H9 (cell line): ENCODE measurements at regions not wholly inside any gene's neighbourhood (a gene's known extent, or its start where the extent isn't known, plus 50 kb on each side); places are given as distances from the start of the nearest gene placed in this dataset.

Source experiments
- DNase-seq: peaks from one replicate; pipeline ENCODE4 v3.0.0-alpha.2; 2017
- H2AFZ ChIP-seq: one replicate; pipeline ENCODE4 v1.6.1; 2013; ENCODE audit warnings: mild to moderate bottlenecking, low read length, control low read depth, moderate library complexity
- H2AK5ac ChIP-seq: 2 replicates; pipeline ENCODE4 v1.6.1; 2013; ENCODE audit warnings: low read length, control low read depth, mixed read lengths; ENCODE audit not compliant: insufficient read length
- H2BK120ac ChIP-seq: one replicate; pipeline ENCODE4 v1.6.1; 2013; ENCODE audit warnings: low read depth, mild to moderate bottlenecking, low read length, control low read depth, inconsistent platforms; ENCODE audit not compliant: poor library complexity, severe bottlenecking
- H2BK12ac ChIP-seq: 2 replicates; pipeline ENCODE4 v1.6.1; 2013; ENCODE audit warnings: low read length, control low read depth, mixed read lengths, low read depth; ENCODE audit not compliant: insufficient read length
- H2BK15ac ChIP-seq: 2 replicates; pipeline ENCODE4 v1.6.1; 2013; ENCODE audit warnings: low read depth, low read length, control low read depth
- H2BK20ac ChIP-seq: one replicate; pipeline ENCODE4 v1.6.1; 2013; ENCODE audit warnings: low read depth, mild to moderate bottlenecking, low read length, control low read depth, inconsistent platforms; ENCODE audit not compliant: poor library complexity, severe bottlenecking
- H2BK5ac ChIP-seq: 2 replicates; pipeline ENCODE4 v1.6.1; 2013; ENCODE audit warnings: low read length, control low read depth, mixed read lengths; ENCODE audit not compliant: insufficient read length
- H3K14ac ChIP-seq: 2 replicates; pipeline ENCODE4 v1.6.1; 2013; ENCODE audit warnings: low read length, control low read depth; ENCODE audit not compliant: insufficient read depth
- H3K18ac ChIP-seq: 2 replicates; pipeline ENCODE4 v1.6.1; 2013; ENCODE audit warnings: low read depth, mild to moderate bottlenecking, mixed read lengths, low read length, control low read depth; ENCODE audit not compliant: insufficient read length
- H3K23ac ChIP-seq: 2 replicates; pipeline ENCODE4 v1.6.1; 2013; ENCODE audit warnings: low read length, control low read depth, mixed read lengths, low read depth; ENCODE audit not compliant: insufficient read length
- H3K23me2 ChIP-seq: 2 replicates; pipeline ENCODE4 v1.6.1; 2013; ENCODE audit warnings: low read depth, mild to moderate bottlenecking, mixed read lengths, low read length, control low read depth; ENCODE audit not compliant: insufficient read length, poor library complexity, severe bottlenecking
- H3K27ac ChIP-seq: 2 replicates; pipeline ENCODE4 v1.5.1; 2013; ENCODE audit warnings: low read length, control low read depth, mixed read lengths, low read depth; ENCODE audit not compliant: insufficient read length
- H3K27me3 ChIP-seq: 2 replicates; pipeline ENCODE4 v1.6.1; 2013; ENCODE audit warnings: low read length, control low read depth, inconsistent platforms; ENCODE audit not compliant: insufficient read depth
- H3K4ac ChIP-seq: 2 replicates; pipeline ENCODE4 v1.6.1; 2013; ENCODE audit warnings: low read depth, mild to moderate bottlenecking, control low read depth, inconsistent platforms, low read length, moderate library complexity
- H3K4me1 ChIP-seq: 2 replicates; pipeline ENCODE4 v1.6.1; 2013; ENCODE audit warnings: low read length, control low read depth, inconsistent platforms; ENCODE audit not compliant: insufficient read depth
- H3K4me2 ChIP-seq: 2 replicates; pipeline ENCODE4 v1.6.1; 2013; ENCODE audit warnings: low read length, control low read depth, mixed read lengths; ENCODE audit not compliant: insufficient read length, insufficient read depth
- H3K56ac ChIP-seq: 2 replicates; pipeline ENCODE4 v1.6.1; 2013; ENCODE audit warnings: low read depth, mild to moderate bottlenecking, mixed read lengths, low read length, control low read depth; ENCODE audit not compliant: insufficient read length
- H3K79me1 ChIP-seq: 2 replicates; pipeline ENCODE4 v1.6.1; 2013; ENCODE audit warnings: low read depth, mild to moderate bottlenecking, moderate library complexity, low read length, control low read depth, inconsistent platforms; ENCODE audit not compliant: insufficient read depth, poor library complexity, severe bottlenecking
- H3K79me2 ChIP-seq: 2 replicates; pipeline ENCODE4 v1.6.1; 2013; ENCODE audit warnings: low read length, control low read depth, inconsistent platforms; ENCODE audit not compliant: insufficient read depth
- H3K9ac ChIP-seq: 2 replicates; pipeline ENCODE4 v1.6.1; 2013; ENCODE audit warnings: low read length, control low read depth, mixed read lengths; ENCODE audit not compliant: insufficient read length; ENCODE audit errors: extremely low read depth
- H3K9me3 ChIP-seq: one replicate; pipeline ENCODE4 v1.6.1; 2013; ENCODE audit warnings: low read depth, low read length, inconsistent platforms; ENCODE audit not compliant: control insufficient read depth
- H3T11ph ChIP-seq: one replicate; pipeline ENCODE4 v1.6.1; 2013; ENCODE audit warnings: mild to moderate bottlenecking, low read length, control low read depth, inconsistent platforms
- H4K20me1 ChIP-seq: one replicate; pipeline ENCODE4 v1.6.1; 2013; ENCODE audit not compliant: control insufficient read depth, insufficient read length, insufficient read depth
- H4K5ac ChIP-seq: 2 replicates; pipeline ENCODE4 v1.6.1; 2013; ENCODE audit warnings: low read depth, mild to moderate bottlenecking, mixed read lengths, low read length, control low read depth; ENCODE audit not compliant: insufficient read length
- H4K8ac ChIP-seq: replicated peaks from 2 replicates; pipeline ENCODE4 v1.6.1; 2013; ENCODE audit warnings: low read length, control low read depth, mixed read lengths, low read depth; ENCODE audit not compliant: insufficient read length
- H4K91ac ChIP-seq: 2 replicates; pipeline ENCODE4 v1.6.1; 2013; ENCODE audit warnings: low read depth, mild to moderate bottlenecking, moderate library complexity, mixed read lengths, low read length, control low read depth; ENCODE audit not compliant: insufficient read length
- H3K27ac Mint-ChIP-seq, 3 experiments: 2 replicates in 2 of 3; 3 replicates in 1 of 3; pipeline ENCODE4 v1.8.0; 2020 to 2021; ENCODE audit warnings: mixed read lengths in 3 of 3, mild to moderate bottlenecking in 1 of 3, moderate library complexity in 1 of 3
- H3K27me3 Mint-ChIP-seq: 2 replicates; pipeline ENCODE4 v1.8.0; 2021; ENCODE audit warnings: low read depth, mild to moderate bottlenecking, moderate library complexity, mixed read lengths
- H3K36me3 Mint-ChIP-seq, 3 experiments: 2 replicates in 2 of 3; 3 replicates in 1 of 3; pipeline ENCODE4 v1.8.0; 2020 to 2021; ENCODE audit warnings: low read depth in 3 of 3, mixed read lengths in 3 of 3; ENCODE audit not compliant: insufficient read depth in 1 of 3
- H3K4me1 Mint-ChIP-seq, 2 experiments: 2 replicates each; pipeline ENCODE4 v1.8.0; 2020; ENCODE audit warnings: mixed read lengths in 2 of 2
- H3K4me3 Mint-ChIP-seq, 2 experiments: 2 replicates in 1 of 2; 3 replicates in 1 of 2; pipeline ENCODE4 v1.8.0; 2020 to 2021; ENCODE audit warnings: mild to moderate bottlenecking in 2 of 2, mixed read lengths in 2 of 2, moderate library complexity in 1 of 2
- H3K9me3 Mint-ChIP-seq, 2 experiments: 2 replicates in 1 of 2; 3 replicates in 1 of 2; pipeline ENCODE4 v1.8.0; 2020; ENCODE audit warnings: mild to moderate bottlenecking in 2 of 2, mixed read lengths in 2 of 2, moderate library complexity in 1 of 2
- CTCF ChIP-seq: fragments of 200-600 bp; sonication (generic); conservative IDR thresholded peaks from 3 replicates; pipeline ENCODE4 v1.8.0; 2021; ENCODE audit warnings: antibody characterized with exemption, mild to moderate bottlenecking
- whole genome bisulfite sequencing: extraction: QIAGEN DNeasy Blood & Tissue Kit; methylation state at CpG from one replicate; pipeline ENCODE4 v1.1.7; 2013; ENCODE audit warnings: missing lambda C conversion rate, low lambda C conversion rate, mixed read lengths; ENCODE audit not compliant: insufficient read length; ENCODE audit errors: extremely low coverage; 5-methylcytosine and 5-hydroxymethylcytosine counted together

- Histone ChIP-seq H4K20me1 (no peaks in the 10 kb centered on the region), H3K14ac (no peak overlapping the region), H3K27me3 (no peaks in the 10 kb centered on the region), H3T11ph (no peak overlapping the region), H3K79me1 (no peaks in the 10 kb centered on the region), H3K18ac (no peak overlapping the region), H2BK120ac (no peak overlapping the region), H2BK12ac (no peak overlapping the region), H2BK5ac (no peak overlapping the region), H2AK5ac (no peak overlapping the region), H4K5ac (no peak overlapping the region), H3K23me2 (no peaks in the 10 kb centered on the region), H3K27ac (no peak overlapping the region), H3K9ac (no peak overlapping the region), H3K79me2 (no peaks in the 10 kb centered on the region), H2BK20ac (no peak overlapping the region), H4K91ac (no peak overlapping the region), H3K4ac (no peak overlapping the region), H3K9me3 (no peaks in the 10 kb centered on the region), H3K4me1 (peaks cover 2% of the 10 kb centered on the region; the same call in 1 of the 2 replicates), H2BK15ac (no peak overlapping the region), H2AFZ (no peak overlapping the region), H4K8ac (no peak overlapping the region), H3K4me2 (no peak overlapping the region), H3K23ac (no peak overlapping the region), H3K56ac (no peak overlapping the region)
- no peaks in the 10 kb centered on the region for H3K27me3 Mint-ChIP-seq
- no peak overlapping the region for H3K4me3 Mint-ChIP-seq
- DNase-seq: no peak
- peaks cover 11 to 20% (median 19%) of the 10 kb centered on the region in 3 experiments; a peak in 6 of 7 replicates for H3K36me3 Mint-ChIP-seq
- H3K9me3 Mint-ChIP-seq: no peaks in the 10 kb centered on the region; a peak in 1 of 5 replicates
- peak overlapping the region in 1 of 3 experiments; percentile 39; a peak in 1 of 7 replicates for H3K27ac Mint-ChIP-seq
- no peak for TF ChIP-seq CTCF
- H3K4me1 Mint-ChIP-seq: peaks cover 10 to 26% of the 10 kb centered on the region in 2 experiments
- WGBS: no CpG with 5 or more reads among the region's 18 CpGs
Measured at GRCh38 chr17:77312061-77312701, 171.4 kb downstream of the SEC14L1 start.
